ENCODE measurements at regions not wholly inside any gene's neighbourhood (a gene's known extent, or its start where the extent isn't known, plus 50 kb on each side); places are given as distances from the start of the nearest gene placed in this dataset.

DNA sequence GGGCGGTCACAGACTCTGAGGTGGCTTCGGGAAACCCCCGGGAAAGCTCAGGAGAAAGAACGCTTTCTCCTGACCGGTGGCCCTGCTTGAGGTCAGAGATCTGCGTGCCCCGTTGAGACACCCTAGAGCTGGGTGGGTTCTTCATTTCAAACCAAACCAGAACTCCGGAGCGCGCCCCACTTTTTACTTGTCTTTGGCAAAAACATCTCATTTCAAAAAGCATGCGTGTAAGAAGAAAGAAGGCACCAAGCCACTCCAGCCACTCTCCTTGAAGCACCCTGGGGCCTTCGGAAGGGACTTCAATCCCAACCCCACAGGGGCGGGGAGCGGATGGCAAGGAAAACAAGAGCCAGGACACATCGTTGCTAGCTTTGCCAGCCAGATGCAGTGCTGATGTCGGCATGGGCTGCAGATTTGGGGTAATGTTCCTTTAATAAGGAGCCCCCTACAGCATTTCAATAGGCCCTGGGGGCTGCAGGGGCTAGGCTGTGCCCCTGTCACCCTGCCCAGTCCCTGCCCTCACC is 171.7 kb downstream of the ERCC6L2 start:
- TF ChIP-seq POLR2A (IDR thresholded peaks at IDR 0.05; ENCODE audit: low read depth, low read length), result no peak
- TF ChIP-seq FOS (IDR thresholded peaks at IDR 0.05; ENCODE audit: borderline replicate concordance, insufficient read depth, low read length), result no peak
- TF ChIP-seq, protein P1, sequence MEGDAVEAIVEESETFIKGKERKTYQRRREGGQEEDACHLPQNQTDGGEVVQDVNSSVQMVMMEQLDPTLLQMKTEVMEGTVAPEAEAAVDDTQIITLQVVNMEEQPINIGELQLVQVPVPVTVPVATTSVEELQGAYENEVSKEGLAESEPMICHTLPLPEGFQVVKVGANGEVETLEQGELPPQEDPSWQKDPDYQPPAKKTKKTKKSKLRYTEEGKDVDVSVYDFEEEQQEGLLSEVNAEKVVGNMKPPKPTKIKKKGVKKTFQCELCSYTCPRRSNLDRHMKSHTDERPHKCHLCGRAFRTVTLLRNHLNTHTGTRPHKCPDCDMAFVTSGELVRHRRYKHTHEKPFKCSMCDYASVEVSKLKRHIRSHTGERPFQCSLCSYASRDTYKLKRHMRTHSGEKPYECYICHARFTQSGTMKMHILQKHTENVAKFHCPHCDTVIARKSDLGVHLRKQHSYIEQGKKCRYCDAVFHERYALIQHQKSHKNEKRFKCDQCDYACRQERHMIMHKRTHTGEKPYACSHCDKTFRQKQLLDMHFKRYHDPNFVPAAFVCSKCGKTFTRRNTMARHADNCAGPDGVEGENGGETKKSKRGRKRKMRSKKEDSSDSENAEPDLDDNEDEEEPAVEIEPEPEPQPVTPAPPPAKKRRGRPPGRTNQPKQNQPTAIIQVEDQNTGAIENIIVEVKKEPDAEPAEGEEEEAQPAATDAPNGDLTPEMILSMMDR (IDR thresholded peaks at IDR 0.05; ENCODE audit: extremely low read depth in 1 of 2, insufficient read depth in 1 of 2, low read depth in 1 of 2, low read length in 2 of 2), result no peak
- no peak for TF ChIP-seq GATA2 (IDR thresholded peaks at IDR 0.05; ENCODE audit: insufficient read depth, insufficient read length, low read depth, low read length)
- no peak for TF ChIP-seq POLR2AphosphoS5 (IDR thresholded peaks at IDR 0.05; ENCODE audit: insufficient read depth, low read depth, low read length)
- TF ChIP-seq EZH2 (IDR thresholded peaks at IDR 0.05; ENCODE audit: borderline replicate concordance, low read depth, low read length, severe bottlenecking), result no peak

All from endothelial cell of umbilical vein (primary cell).